ENCODE measurements at regions not wholly inside any gene's neighbourhood (a gene's known extent, or its start where the extent isn't known, plus 50 kb on each side); places are given as distances from the start of the nearest gene placed in this dataset.

- TF ChIP-seq POLR2A (IDR thresholded peaks at IDR 0.05) (no peak), POLR2AphosphoS5 (IDR thresholded peaks at IDR 0.05) (peak in 1 of 2 donors; percentile 16), EP300 (IDR thresholded peaks at IDR 0.05) (no peak)
- TF ChIP-seq, protein P1, sequence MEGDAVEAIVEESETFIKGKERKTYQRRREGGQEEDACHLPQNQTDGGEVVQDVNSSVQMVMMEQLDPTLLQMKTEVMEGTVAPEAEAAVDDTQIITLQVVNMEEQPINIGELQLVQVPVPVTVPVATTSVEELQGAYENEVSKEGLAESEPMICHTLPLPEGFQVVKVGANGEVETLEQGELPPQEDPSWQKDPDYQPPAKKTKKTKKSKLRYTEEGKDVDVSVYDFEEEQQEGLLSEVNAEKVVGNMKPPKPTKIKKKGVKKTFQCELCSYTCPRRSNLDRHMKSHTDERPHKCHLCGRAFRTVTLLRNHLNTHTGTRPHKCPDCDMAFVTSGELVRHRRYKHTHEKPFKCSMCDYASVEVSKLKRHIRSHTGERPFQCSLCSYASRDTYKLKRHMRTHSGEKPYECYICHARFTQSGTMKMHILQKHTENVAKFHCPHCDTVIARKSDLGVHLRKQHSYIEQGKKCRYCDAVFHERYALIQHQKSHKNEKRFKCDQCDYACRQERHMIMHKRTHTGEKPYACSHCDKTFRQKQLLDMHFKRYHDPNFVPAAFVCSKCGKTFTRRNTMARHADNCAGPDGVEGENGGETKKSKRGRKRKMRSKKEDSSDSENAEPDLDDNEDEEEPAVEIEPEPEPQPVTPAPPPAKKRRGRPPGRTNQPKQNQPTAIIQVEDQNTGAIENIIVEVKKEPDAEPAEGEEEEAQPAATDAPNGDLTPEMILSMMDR (IDR thresholded peaks at IDR 0.05) = no peak
Observed at GRCh38 chr6:113634352-113635163, 222.6 kb upstream of the MARCKS start.
